Adrenal gland (tissue), 5 donors: ENCODE measurements at regions not wholly inside any gene's neighbourhood (a gene's known extent, or its start where the extent isn't known, plus 50 kb on each side); places are given as distances from the start of the nearest gene placed in this dataset.
"Not testable (repeated sequence)": the region's sequence is repeated elsewhere in the genome, so short reads cannot be mapped to it uniquely, and the experiment has no call there.

Experiments
- CTCF ChIP-seq, 6 experiments: fragments of 450-650 bp in 4 of 6; fragments of 200-600 bp in 2 of 6; sonication (generic) in 1 of 6; IDR thresholded peaks; 1 replicate in 5 of 6; 2 replicates in 1 of 6; pipeline versions ENCODE4 v1.5.1 to v1.8.0; 2016 to 2021; ENCODE audit warnings: antibody characterized with exemption in 6 of 6, mild to moderate bottlenecking in 2 of 6, moderate library complexity in 1 of 6
- POLR2A ChIP-seq, 2 donors: fragments of 450-650 bp; IDR thresholded peaks; one replicate each; pipeline ENCODE4 v1.6.1; 2017; ENCODE audit warnings: antibody characterized with exemption in 2 of 2, mild to moderate bottlenecking in 2 of 2, moderate library complexity in 1 of 2
- donor health status: DM: no; HTN: no; CAD: no.

GRCh38 chr22:10747227-10747626 lies 4780.8 kb upstream of the OR11H1 start:
- TF ChIP-seq CTCF, POLR2A (IDR thresholded peaks at IDR 0.05): not testable (repeated sequence)
